Ishikawa (cell line): ENCODE measurements at regions not wholly inside any gene's neighbourhood (a gene's known extent, or its start where the extent isn't known, plus 50 kb on each side); places are given as distances from the start of the nearest gene placed in this dataset.

ENCODE experiments used
- CEBPB ChIP-seq: IDR thresholded peaks from 2 replicates; pipeline ENCODE4 v1.6.1; 2012
- CREB1 ChIP-seq: IDR thresholded peaks from 2 replicates; pipeline ENCODE4 v1.6.1; 2012; ENCODE audit warnings: low read depth
- EGR1 ChIP-seq: IDR thresholded peaks from 2 replicates; pipeline ENCODE4 v1.6.1; 2012
- EP300 ChIP-seq: IDR thresholded peaks from 2 replicates; pipeline ENCODE4 v1.6.1; 2012; ENCODE audit warnings: borderline replicate concordance
- FOXM1 ChIP-seq: IDR thresholded peaks from 2 replicates; pipeline ENCODE4 v1.6.1; 2012; ENCODE audit warnings: low read depth, borderline replicate concordance
- MAX ChIP-seq: IDR thresholded peaks from 2 replicates; pipeline ENCODE4 v1.6.1; 2012
- NFIC ChIP-seq: IDR thresholded peaks from 2 replicates; pipeline ENCODE4 v1.6.1; 2012
- RAD21 ChIP-seq: IDR thresholded peaks from 2 replicates; pipeline ENCODE4 v1.6.1; 2012; ENCODE audit warnings: low read depth
- REST ChIP-seq: IDR thresholded peaks from 2 replicates; pipeline ENCODE4 v1.6.1; 2012; ENCODE audit warnings: low read depth, mild to moderate bottlenecking
- TAF1 ChIP-seq: IDR thresholded peaks from 2 replicates; pipeline ENCODE4 v1.6.1; 2012; ENCODE audit warnings: low read depth, mild to moderate bottlenecking
- TCF12 ChIP-seq: IDR thresholded peaks from 2 replicates; pipeline ENCODE4 v1.6.1; 2012; ENCODE audit warnings: low read depth
- TEAD4 ChIP-seq: IDR thresholded peaks from 2 replicates; pipeline ENCODE4 v1.6.1; 2012
- YY1 ChIP-seq: IDR thresholded peaks from 2 replicates; pipeline ENCODE4 v1.6.1; 2012; ENCODE audit warnings: low read depth
- ZBTB7A ChIP-seq: IDR thresholded peaks from 2 replicates; pipeline ENCODE4 v1.6.1; 2012; ENCODE audit warnings: low read depth
- TF ChIP-seq, protein P1 (sequence below): IDR thresholded peaks from 2 replicates; pipeline ENCODE4 v1.6.1; 2012

DNA sequence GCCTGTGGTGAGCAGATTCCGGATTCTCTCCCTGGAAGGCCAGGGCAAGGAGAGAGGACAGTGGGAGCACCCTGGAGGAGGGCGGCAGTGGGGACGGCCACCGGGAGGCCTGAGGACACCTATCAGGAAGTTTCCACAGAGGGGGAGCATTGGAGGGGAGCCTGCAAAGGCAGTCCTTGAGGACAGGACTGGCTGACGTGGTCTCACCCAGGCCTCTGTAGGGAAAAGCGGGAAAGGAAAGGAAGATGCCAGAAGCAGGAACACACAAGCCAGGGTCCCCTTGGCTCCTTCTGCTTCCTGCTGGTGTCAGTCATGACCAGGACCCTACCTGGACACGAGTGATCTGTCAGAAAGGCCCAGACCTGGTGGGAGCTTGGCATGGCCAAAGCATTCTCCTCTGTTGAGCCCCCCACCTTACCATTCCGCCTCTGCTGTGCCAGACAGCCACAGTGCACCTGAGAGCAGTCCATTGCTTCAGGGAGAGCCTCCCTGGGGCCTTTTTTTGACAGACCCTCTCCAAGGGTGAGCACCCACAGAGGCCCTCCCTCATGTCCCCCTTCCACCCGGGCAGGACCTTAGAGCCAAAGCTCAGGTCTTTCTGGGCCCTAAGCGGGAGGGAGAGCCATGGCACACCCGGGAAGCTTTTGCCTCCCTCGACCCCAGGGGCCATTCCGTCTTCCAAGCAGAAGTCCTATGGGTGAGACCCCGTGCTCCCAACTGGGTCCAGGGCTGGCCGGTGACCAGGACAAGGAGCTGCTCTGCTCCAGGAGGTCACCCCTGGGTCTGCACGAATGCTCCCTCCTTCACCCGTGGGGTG, 333.1 kb downstream of the DYSF start:
- TF ChIP-seq NFIC (no peak), FOXM1 (no peak), TAF1 (no peak), TCF12 (no peak), CREB1 (no peak), TEAD4 (no peak), EP300 (no peak), MAX (no peak), RAD21 (no peak), ZBTB7A (no peak), EGR1 (no peak), CEBPB (no peak), REST (no peak), YY1 (no peak)
- TF ChIP-seq, protein P1, sequence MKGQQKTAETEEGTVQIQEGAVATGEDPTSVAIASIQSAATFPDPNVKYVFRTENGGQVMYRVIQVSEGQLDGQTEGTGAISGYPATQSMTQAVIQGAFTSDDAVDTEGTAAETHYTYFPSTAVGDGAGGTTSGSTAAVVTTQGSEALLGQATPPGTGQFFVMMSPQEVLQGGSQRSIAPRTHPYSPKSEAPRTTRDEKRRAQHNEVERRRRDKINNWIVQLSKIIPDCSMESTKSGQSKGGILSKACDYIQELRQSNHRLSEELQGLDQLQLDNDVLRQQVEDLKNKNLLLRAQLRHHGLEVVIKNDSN: no peak

DNA sequence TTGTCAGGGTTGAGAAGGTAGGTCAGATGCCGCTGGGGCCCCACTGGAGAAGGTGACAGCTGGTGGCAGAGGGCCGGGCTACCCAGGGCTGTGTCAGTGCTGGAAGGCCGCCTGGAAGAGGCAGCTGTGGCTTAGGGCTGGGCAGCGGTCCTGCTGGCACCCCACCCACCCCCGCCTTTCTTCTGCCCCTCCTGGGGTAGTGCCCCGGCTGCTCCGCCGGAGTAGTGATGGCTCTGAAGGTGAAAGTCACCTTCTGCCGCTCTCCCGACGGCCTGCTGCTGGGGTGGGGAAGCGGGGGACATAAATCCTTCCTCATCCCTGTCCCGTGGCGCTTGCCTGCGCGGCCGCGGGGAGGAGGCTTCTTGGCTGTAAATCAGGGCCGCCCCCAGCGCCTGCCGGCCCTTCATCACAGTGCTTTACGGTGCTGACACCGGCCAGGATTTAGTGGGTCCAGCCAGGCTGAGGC, 332.2 kb downstream of the DYSF start:
- TF ChIP-seq EGR1 (no peak), CEBPB (no peak), TCF12 (no peak), EP300 (no peak), TAF1 (no peak), TEAD4 (no peak), RAD21 (no peak), YY1 (no peak), MAX (no peak), CREB1 (no peak), REST (no peak), FOXM1 (no peak), NFIC (no peak), ZBTB7A (no peak)
- TF ChIP-seq, protein P1: no peak

DNA sequence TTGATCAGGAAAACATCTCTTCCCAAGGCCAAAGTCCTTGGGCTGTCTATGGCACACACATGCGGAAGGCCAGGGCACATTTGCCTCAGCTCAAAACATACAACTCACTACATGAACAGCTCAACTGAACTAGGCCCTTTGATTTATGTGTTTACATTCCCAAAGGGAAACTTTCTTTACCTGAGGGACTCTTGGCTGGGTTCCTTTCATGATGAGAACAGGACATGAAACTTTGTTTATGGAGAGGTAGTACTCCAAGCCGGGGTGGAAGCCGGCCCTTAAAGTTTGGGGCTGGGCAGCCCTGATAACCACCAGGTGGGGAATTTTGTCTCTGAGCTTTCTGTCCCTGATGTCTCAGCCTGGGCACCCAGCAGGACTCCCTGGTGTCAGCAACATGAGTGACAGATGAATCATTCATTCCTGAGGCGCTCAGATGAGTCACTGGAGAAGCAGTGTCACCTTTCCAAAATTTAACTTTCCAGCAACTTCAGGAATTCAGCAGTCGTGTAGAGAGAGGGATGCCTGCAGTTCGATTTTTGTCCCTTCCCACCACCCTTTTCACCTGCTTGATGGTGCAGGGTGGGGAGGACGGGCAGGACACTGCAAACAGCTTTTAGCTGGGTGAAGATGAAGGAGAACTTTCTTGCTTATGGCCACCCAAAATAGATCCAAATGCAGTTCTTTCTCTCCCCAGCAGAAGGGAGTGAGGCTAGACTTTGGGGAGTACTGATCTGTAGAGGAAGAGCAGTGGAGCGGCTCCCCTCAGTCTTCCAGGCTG, 331.6 kb downstream of the DYSF start:
- TF ChIP-seq FOXM1: no peak
- no peak for TF ChIP-seq YY1
- no peak for TF ChIP-seq CEBPB
- TF ChIP-seq, protein P1: no peak
- TF ChIP-seq EP300: 0 out of 2 replicates have a peak, but pooled peaks have one; percentile 29
- 0 out of 2 replicates have a peak, but pooled peaks have one; percentile 18 for TF ChIP-seq TEAD4
- TF ChIP-seq TCF12: no peak
- TF ChIP-seq TAF1: no peak
- TF ChIP-seq REST: no peak
